Colonic mucosa (tissue), 4 donors: ENCODE measurements at regions not wholly inside any gene's neighbourhood (a gene's known extent, or its start where the extent isn't known, plus 50 kb on each side); places are given as distances from the start of the nearest gene placed in this dataset.
"Not testable (repeated sequence)": the region's sequence is repeated elsewhere in the genome, so short reads cannot be mapped to it uniquely, and the experiment has no call there.

Experiments used
- DNase-seq: peaks from one replicate; pipeline ENCODE4 v3.0.0-alpha.2; 2020
- H3K27ac ChIP-seq: fragments of 200-600 bp; one replicate; pipeline ENCODE4 v1.8.0; 2021
- H3K27me3 ChIP-seq: fragments of 200-600 bp; one replicate; pipeline ENCODE4 v1.8.0; 2021
- H3K36me3 ChIP-seq: fragments of 200-600 bp; one replicate; pipeline ENCODE4 v1.8.0; 2021
- H3K4me1 ChIP-seq: fragments of 200-600 bp; one replicate; pipeline ENCODE4 v1.8.0; 2021; ENCODE audit warnings: mild to moderate bottlenecking
- H3K4me3 ChIP-seq: fragments of 200-600 bp; one replicate; pipeline ENCODE4 v1.8.0; 2021
- H3K9ac ChIP-seq, 2 donors: one replicate each; pipeline ENCODE4 v1.7.0; 2013; ENCODE audit warnings: control low read depth in 2 of 2, low read depth in 2 of 2, low read length in 2 of 2
- H3K9me3 ChIP-seq: fragments of 200-600 bp; one replicate; pipeline ENCODE4 v1.8.0; 2021
- intact Hi-C: fragments of 100-400 bp; cut with DNase I; formaldehyde crosslinking; loops from one replicate; pipeline ENCODE4 v1.14.1; 2022
- TF ChIP-seq, protein P1 (sequence below): fragments of 200-600 bp; IDR thresholded peaks from one replicate; pipeline ENCODE4 v1.8.0; 2022; ENCODE audit warnings: antibody characterized with exemption, mild to moderate bottlenecking
- donor health status: healthy.
- donor health status: DM: no; HTN: no; CAD: no.
- donor health status: DM: no; HTN: no; CAD: no.

DNA sequence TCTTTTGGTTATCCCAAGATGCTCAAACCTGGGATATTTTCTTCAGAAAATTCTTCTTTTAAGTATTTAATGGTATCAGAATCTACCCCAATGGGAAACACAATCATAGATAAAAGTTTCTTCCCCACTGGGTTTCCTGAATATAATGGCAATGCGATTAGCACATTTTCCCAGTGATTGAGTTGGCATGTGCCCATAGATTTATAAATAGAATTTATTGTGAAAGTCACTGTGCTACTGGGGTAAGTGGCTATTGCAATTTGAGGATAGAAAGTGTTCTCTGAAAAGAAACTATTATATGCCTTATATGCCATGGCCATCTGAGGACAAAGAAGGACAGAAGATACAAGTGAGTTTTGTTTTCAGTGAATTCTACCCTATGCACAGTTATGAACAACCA, 99.0 kb upstream of the RBMS3 start:
- no peak overlapping the region for H3K4me3 ChIP-seq
- no peak overlapping the region for H3K9ac ChIP-seq
- H3K27ac ChIP-seq, result no peak overlapping the region
- no peaks in the 10 kb centered on the region for H3K4me1 ChIP-seq
- DNase-seq, result no peak
- no peaks in the 10 kb centered on the region for H3K9me3 ChIP-seq
- TF ChIP-seq, protein P1, sequence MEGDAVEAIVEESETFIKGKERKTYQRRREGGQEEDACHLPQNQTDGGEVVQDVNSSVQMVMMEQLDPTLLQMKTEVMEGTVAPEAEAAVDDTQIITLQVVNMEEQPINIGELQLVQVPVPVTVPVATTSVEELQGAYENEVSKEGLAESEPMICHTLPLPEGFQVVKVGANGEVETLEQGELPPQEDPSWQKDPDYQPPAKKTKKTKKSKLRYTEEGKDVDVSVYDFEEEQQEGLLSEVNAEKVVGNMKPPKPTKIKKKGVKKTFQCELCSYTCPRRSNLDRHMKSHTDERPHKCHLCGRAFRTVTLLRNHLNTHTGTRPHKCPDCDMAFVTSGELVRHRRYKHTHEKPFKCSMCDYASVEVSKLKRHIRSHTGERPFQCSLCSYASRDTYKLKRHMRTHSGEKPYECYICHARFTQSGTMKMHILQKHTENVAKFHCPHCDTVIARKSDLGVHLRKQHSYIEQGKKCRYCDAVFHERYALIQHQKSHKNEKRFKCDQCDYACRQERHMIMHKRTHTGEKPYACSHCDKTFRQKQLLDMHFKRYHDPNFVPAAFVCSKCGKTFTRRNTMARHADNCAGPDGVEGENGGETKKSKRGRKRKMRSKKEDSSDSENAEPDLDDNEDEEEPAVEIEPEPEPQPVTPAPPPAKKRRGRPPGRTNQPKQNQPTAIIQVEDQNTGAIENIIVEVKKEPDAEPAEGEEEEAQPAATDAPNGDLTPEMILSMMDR, result no peak
- H3K27me3 ChIP-seq, result no peaks in the 10 kb centered on the region
- no peaks in the 10 kb centered on the region for H3K36me3 ChIP-seq
- intact Hi-C loops, result no loop called here

DNA sequence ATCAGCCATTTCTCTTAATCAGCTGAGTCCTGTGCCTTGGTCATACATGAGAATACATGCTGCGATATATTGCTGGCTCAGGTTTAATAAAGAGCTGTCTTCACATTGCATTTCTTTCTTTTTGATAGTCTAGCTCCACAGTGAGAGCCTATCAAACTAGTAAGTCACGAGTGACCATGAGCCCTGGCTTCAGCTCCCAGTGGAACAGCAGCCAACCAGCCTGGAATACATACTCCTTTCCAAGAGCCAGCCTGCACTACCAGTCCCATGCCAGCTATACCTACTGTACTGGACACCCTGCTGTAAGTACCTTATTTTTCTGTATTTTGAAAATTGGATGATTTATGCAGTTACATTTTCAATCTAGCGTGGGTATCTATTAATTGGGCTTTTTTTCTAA, 98.0 kb upstream of the RBMS3 start:
- H3K9ac ChIP-seq, H3K9me3 ChIP-seq, DNase-seq, H3K27ac ChIP-seq, intact Hi-C loops, H3K4me1 ChIP-seq, H3K4me3 ChIP-seq, H3K36me3 ChIP-seq, H3K27me3 ChIP-seq: not testable (repeated sequence)

DNA sequence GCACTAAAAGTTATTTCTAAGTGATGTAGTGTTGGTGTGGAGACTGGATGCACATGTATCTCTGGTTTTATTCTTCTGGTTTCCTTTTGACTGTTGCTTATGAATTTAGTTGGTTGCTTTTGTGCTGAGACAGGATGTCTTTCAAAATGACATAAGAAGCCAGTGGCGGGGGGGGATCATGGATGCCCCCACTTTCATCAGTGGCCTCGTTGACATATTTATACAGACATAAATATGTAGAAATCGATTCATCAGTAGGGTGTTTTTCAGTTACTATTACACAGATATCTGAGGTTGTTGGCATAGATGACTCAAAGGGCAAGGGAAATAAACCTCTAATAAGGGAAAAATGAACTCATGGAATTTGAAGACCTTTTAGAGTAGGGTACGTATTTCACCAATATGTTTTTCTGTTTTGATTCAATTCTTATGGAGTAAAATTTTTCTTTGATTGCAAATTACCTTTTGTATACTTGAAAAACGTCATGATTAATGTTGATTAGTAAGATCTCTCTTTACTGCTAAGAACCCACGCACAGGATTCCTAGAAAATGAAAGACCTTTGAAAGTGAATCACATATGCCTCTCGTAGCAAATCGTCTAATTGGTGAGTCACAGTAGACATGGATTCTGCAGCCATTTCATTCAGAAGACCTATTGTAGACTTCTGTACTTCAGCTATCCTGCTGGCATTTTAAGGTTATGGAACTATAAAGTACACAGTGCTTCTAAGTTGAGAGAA, 97.4 kb upstream of the RBMS3 start:
- no peaks in the 10 kb centered on the region for H3K4me1 ChIP-seq
- no peaks in the 10 kb centered on the region for H3K9me3 ChIP-seq
- no peak overlapping the region for H3K4me3 ChIP-seq
- no peak overlapping the region for H3K9ac ChIP-seq
- no peak overlapping the region for H3K27ac ChIP-seq
- no peak for DNase-seq
- TF ChIP-seq, protein P1, result no peak
- H3K27me3 ChIP-seq, result no peaks in the 10 kb centered on the region
- H3K36me3 ChIP-seq, result no peaks in the 10 kb centered on the region
- intact Hi-C loops, result no loop called here

DNA sequence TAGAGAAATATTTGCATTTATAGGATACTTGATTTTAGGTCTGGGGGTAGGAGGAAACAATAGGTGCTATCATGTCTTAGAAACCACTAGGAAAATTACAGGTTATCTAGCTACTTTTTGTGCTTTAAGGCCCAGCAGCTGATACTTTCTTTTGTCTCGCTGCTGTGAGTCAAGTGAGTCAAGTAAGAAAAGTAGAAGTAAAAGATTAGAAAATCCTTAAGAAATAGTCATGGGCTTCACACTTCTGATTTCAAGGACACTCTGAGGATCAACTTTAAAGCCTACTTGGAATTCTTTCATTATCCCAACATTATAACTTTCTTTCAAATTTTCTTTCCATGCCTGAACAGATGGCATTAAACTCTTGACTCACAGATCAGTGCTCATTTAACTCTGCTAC, 95.2 kb upstream of the RBMS3 start:
- Histone ChIP-seq H3K27ac (no peak overlapping the region), H3K36me3 (no peaks in the 10 kb centered on the region), H3K9ac (no peak overlapping the region), H3K4me3 (no peak overlapping the region), H3K9me3 (no peaks in the 10 kb centered on the region), H3K4me1 (no peaks in the 10 kb centered on the region), H3K27me3 (no peaks in the 10 kb centered on the region)
- no peak for DNase-seq
- intact Hi-C loops, result no loop called here
- TF ChIP-seq, protein P1, result no peak

DNA sequence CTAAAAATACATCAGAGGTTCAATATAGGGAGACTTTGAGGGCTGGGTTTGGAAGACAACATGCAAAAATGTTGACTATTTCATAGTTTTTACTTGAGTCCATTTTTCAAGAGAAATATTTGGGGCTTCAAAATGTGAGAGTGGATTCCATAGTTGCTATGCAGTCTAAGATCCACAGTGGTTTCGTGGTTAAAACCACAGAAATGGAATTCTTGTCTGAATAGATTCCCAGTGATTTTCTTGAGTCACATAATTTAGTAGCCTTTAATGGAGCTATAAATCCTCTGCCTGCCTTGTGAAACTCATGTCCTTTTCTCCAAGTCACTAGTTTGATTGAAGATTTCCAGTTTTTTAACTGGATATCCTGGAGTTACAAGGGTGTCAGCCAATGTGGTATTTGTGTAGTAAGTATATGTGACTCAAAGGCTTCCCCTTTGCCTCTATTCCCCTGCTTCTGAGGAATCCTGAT, 94.7 kb upstream of the RBMS3 start:
- Histone ChIP-seq H3K36me3 (no peaks in the 10 kb centered on the region), H3K4me3 (no peak overlapping the region), H3K9me3 (no peaks in the 10 kb centered on the region), H3K9ac (no peak overlapping the region), H3K27ac (no peak overlapping the region), H3K27me3 (no peaks in the 10 kb centered on the region), H3K4me1 (no peaks in the 10 kb centered on the region)
- DNase-seq, result no peak
- intact Hi-C loops, result no loop called here
- TF ChIP-seq, protein P1, result no peak

DNA sequence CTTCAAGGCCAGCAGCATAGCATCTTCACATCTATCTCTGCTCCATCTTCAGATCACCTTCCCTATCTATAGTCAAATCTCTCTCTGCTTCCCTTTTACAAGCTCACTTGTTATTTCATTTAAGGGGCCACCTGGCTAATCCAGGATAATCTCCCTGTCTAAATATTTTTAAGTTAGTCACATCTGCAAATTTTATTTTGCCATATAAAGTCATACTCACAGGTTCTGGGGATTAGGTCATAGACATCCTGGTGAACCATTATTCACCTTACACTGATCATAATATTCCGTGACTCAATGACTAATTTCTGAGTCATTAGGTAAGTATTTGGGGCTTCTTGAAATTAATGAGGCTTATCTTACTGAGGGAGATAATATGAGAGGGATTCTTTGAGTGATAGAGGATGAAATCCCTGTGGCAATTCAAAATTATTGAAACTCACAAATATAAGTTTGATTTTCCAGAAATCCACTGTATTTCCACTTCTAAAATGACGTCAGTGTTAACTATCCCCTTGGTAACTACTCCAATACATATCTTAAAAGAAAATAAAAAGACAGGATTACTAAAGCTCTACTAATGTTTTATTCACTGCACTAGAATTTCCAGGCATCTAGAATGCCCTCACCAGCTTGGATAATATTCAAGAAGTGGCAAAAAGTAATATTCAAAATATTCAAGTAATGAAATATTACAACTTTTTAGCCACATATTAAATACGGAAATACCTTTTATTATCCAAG, 93.7 kb upstream of the RBMS3 start:
- H3K9ac ChIP-seq, result no peak overlapping the region
- H3K9me3 ChIP-seq, result no peaks in the 10 kb centered on the region
- intact Hi-C loops, result no loop called here
- H3K36me3 ChIP-seq, result no peaks in the 10 kb centered on the region
- H3K27me3 ChIP-seq, result no peaks in the 10 kb centered on the region
- DNase-seq, result no peak
- no peaks in the 10 kb centered on the region for H3K4me1 ChIP-seq
- no peak overlapping the region for H3K27ac ChIP-seq
- TF ChIP-seq, protein P1, result no peak
- H3K4me3 ChIP-seq, result no peak overlapping the region
